EH (cell line): ENCODE measurements at regions not wholly inside any gene's neighbourhood (a gene's known extent, or its start where the extent isn't known, plus 50 kb on each side); places are given as distances from the start of the nearest gene placed in this dataset.

Experiments
- DNase-seq: peaks from one replicate; pipeline ENCODE4 v3.0.0-alpha.2; 2015; ENCODE audit warnings: low read depth

- DNase-seq: no peak
These were observed 57.0 kb upstream of the MTPN start for GRCh38 chr7:136034132-136034531.

DNA sequence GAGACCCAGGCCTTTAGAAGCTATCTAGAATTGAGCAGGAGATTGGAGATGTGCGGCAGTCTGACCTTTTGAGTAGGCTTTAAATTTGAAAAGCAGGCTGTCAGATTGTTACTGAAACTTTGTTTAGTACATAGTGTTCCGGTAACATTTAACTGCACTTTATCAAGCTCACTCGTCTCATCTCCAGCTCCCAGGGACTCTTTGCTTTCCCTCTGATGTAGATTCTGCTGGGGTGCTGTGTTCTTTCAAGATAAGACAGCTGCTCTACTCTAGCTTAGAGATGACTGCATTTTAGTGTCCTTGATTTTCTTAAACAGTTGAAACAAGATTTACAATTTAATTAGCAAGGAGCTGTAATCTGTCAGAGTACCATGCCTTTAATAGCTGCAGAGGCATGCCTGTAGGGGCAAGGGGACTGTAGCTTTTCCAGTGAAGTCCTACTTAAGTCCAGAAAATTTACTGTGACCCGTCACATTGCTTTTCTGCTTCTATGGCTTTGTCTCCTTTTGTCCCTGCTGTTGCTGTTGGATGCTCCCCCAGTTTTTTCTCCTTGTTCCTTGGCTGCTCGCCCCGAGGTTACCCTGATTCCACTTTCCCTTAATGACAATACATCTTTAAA is 56.4 kb upstream of the MTPN start:
- DNase-seq: no peak

GRCh38 chr7:136030867-136031318 is 53.7 kb upstream of the MTPN start:
- DNase-seq: no peak

GRCh38 chr7:136030330-136030729 is 53.2 kb upstream of the MTPN start:
- no peak for DNase-seq

DNA sequence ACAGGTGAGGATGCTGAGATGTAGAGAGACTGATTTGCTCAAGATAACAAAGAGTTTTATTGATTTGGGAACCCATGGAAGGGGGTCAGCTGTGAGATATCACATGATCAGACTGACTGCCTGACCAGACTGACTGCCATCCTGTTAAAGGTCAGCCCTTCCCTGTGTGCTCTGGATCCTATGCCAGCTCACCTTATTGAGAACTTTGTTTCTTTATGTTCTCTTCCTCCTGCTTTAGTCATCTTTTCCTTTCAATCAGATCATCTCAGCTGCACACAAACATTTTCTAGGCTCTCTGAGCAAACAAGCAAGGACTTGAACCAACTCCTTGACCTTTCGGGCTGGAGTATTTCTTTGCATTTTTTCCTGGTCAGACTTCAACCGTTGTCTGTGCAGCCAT is 50.0 kb upstream of the MTPN start:
- DNase-seq: no peak
